ENCODE measurements at regions not wholly inside any gene's neighbourhood (a gene's known extent, or its start where the extent isn't known, plus 50 kb on each side); places are given as distances from the start of the nearest gene placed in this dataset.

- no peak for DNase-seq (ENCODE audit: extremely low read depth in 1 of 2, low read depth in 1 of 2)
Observed at GRCh38 chr6:148225871-148226270, 116.8 kb upstream of the SASH1 start.

- DNase-seq (ENCODE audit: extremely low read depth in 1 of 2, low read depth in 1 of 2) = no peak
Observed at GRCh38 chr6:148226284-148226683, 116.4 kb upstream of the SASH1 start.

DNA sequence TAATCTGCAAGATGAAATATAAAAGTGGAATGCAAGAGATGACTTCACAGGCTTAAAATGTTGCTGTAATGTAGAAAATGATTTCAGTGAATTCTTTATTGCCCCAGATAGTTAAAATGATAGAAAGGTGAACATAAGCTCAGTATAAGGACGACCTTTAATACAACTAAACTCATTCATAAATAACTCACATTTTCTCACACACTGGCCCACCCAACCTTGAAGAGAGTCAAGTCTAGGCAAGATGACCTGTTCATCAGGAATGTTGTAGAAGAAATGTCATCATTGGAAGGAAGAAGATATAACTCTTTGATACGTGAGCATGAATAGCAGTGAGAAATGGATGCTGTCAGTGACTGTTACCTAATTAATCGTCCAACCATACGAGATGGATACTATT lies 111.1 kb upstream of the SASH1 start:
- DNase-seq (ENCODE audit: extremely low read depth in 1 of 2, low read depth in 1 of 2) = no peak

DNA sequence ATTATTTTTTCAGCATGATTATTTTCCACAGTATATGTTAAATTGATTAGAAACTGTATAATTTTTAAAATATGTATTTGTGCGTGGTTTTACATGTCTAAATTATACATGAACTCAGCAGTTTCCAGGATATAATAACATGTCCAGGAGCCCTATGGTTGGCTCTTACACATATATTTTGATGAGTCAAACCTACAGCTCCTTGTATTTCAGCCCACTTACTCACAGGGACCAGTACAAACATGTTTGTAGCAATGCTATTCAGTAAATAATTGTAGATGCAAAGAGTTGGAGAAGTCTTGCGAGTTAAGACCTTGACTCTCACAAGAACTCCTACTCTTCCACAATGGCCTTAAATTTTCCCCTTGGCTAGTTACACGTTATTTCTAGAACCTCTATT lies 107.2 kb upstream of the SASH1 start:
- no peak for DNase-seq (ENCODE audit: extremely low read depth in 1 of 2, low read depth in 1 of 2)

GRCh38 chr6:148238713-148239112 lies 103.9 kb upstream of the SASH1 start:
- no peak for DNase-seq (ENCODE audit: extremely low read depth in 1 of 2, low read depth in 1 of 2)

DNA sequence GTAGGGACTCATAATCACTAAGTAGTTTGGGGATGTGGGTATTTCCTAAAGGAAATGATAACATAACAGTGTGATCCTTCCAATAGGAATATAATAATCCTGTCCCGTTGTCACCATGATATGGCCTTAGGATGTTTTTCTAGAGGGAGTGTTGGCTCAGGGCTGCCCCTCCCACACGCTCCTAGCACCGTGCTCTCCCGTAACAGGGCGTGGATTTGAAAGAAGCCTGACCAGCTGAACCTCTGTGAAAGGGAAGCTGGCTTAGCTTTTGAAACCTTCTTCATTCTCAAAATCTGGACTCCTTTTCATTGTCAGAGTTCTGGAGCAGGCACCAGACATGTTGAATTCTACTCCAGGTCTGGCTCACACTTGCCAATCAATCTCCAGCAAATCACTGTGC lies 103.4 kb upstream of the SASH1 start:
- no peak for DNase-seq (ENCODE audit: extremely low read depth in 1 of 2, low read depth in 1 of 2)

- DNase-seq (ENCODE audit: extremely low read depth in 1 of 2, low read depth in 1 of 2) = no peak
Observed at GRCh38 chr6:148239801-148240460, 102.7 kb upstream of the SASH1 start.

DNA sequence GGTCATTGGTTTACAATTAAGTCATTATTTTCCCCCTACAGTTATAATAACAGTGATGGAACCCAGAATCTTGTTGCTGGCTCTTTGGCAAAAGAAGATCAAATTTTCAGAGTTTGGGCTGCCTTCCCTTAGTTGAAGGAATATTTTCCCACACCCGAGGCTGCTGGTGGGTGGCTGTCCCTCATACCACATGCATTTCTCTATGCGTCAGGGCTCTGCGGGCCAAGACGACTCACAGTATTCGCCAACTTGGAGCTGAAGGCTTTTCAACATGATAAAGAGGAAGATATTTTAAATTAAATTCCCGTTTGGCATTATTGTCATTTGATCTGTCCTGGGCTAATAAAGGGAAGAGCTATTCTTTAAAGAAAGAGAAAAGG lies 102.2 kb upstream of the SASH1 start:
- DNase-seq (ENCODE audit: extremely low read depth in 1 of 2, low read depth in 1 of 2) = no peak

DNA sequence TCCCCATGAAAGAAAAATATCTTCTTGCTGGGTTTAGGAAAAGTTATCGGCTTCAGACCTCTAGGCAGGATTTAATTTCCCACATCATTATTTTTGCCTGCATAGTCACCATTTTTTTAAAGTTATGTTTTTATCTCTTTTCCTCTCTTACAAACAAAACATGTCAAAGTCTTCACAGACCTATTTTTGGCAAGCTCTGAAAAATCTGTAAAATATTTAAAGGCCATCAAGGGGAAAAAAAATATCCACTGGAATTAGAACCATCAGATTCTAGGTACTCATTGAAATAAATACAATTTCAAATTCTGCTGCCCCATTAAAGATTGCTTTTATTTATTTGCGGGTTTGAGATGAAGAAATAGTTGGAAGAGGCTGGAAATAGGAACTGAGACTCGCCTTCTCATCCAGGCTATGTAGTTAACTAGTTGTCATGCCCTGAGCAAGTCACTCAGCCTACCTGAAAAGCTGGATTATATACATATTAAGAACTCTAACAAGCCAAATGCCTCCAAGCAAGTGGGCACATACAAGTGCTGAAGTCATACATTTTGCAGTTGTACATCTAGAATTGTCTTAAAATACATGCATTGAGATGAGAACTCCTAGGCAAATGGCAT lies 101.7 kb upstream of the SASH1 start:
- DNase-seq (ENCODE audit: extremely low read depth in 1 of 2, low read depth in 1 of 2) = no peak

DNA sequence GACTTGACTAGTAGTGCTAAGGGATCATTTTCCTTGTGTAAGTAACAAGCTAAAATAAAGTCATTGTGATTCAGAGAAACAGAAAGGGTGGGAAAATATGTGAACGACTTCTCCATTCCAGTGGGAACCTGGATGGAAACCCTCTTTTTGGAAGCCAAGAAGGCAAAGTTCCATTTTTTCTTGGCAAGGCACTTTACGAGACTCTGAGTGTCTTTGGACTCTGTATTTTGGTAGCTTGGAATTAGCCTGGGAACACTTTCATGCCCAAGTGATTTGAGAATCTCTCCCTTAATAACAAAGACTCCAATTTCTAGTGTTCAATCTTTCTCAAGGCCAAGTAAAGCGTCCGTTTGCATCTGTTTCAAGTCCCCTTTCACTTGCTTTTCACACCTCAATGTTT lies 100.5 kb upstream of the SASH1 start:
- no peak for DNase-seq (ENCODE audit: extremely low read depth in 1 of 2, low read depth in 1 of 2)

GRCh38 chr6:148244217-148244935 lies 98.3 kb upstream of the SASH1 start:
- DNase-seq (ENCODE audit: extremely low read depth in 1 of 2, low read depth in 1 of 2) = no peak

DNA sequence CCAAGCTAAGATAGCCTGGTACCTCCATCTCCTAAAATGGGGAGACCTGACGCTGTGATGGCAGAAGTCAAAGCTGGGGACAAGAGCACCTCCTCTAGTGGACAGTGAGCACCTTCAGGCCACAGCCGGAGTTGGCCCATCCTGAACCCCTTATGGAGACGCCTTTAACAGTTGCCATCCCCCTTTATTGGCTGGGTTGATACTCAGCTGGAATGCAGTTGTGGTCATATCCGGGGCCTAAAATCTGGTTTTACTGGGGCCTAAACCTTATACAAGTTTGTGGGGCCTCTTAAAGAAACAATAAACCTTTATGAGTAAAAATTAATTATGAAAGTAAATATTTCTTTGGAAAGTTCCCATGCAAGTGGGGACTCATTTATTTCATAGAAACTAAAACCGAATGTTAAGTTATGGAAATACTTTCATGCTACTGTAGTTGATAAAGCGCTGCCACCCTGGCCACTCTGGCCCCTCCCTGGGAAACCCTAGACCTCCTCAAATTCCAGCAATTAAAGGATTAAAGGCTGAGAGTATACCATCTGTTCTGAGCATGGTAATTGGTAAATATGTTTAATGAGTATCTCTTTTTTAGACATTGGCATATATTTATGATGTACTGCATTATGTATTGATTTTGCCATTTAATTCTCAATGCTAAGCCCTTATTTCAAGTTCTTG lies 95.1 kb upstream of the SASH1 start:
- no peak for DNase-seq (ENCODE audit: extremely low read depth in 1 of 2, low read depth in 1 of 2)

GRCh38 chr6:148249160-148249559 lies 93.5 kb upstream of the SASH1 start:
- no peak for DNase-seq (ENCODE audit: extremely low read depth in 1 of 2, low read depth in 1 of 2)

DNA sequence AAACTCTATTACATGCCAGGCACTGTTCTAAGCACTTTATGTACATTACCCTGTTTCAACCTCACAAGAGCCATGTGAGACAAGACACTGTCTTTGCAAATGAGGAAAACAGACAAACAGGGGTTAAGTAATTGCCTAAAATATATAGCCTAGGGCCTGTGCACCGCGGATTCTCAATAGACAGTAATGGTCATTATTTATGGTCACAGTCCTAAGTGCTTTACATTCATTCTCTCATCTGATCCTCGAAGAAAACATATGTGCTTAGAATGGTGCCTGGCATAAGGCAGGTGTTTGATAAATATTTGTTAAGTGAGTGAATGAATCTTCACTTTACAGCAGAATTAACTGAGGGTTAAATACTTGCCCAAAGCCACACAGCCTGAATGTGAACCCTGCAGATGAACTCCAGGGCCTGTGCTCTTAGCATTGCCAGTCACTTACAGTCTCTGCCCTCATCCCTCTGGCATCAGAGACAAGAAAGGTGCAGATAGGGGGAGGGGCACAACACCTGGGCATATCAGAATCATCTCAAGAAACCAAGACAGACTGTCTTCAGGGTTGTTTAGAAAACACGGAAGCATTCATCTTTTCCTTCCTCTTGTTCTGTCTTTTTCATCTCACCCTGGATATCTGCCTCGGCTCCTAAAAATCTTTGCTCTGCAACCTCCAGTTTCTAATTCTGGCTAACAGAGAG lies 92.8 kb upstream of the SASH1 start:
- no peak for DNase-seq (ENCODE audit: extremely low read depth in 1 of 2, low read depth in 1 of 2)

DNA sequence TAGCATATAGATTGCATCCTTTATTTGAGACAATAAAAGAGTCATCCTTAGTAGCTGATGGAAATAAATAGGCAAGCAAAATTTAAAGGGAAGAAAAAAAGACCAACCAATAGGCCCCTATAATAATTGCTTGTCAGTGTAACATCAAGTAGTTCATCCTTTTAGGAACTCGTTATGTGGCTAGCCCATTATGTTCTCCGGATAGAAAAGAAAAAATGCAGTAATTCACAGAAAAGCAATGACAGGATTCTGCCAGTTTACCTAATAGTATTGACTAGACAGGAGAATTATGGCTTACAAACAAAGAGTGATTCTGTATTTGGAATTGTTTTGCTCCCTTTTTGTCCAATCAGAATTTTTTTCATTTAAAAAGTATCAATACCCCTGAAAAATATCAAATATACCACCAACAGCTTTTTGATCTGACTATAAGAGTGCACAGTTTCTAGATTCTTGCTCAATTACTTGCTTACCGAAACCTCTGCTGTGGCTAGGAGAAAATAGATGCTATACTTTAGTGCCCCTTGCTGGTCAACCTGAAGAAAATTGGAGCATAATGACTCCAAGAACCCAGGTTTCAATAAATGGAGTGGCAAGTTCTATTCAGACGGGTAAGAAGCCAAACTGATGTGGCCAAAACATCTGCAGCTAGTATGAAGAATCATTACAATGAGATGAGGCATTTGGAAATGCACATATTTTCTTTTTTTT lies 91.5 kb upstream of the SASH1 start:
- DNase-seq (ENCODE audit: extremely low read depth in 1 of 2, low read depth in 1 of 2) = no peak

DNA sequence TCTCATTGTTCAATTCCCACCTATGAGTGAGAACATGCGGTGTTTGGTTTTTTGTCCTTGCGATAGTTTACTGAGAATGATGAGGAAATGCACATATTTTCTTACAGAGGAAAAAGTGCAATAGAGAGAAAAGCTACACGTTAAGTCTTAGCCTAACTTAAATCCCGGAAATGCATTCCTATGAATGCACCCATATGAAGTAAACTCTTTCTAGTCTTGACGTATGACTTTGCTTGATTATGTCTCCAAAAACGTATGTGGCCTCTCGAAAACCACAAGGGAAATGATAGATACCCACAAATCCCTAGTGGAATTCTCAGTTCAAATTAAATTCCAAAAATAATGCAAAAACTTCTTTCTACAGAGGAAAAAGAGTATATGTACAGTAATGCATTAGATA lies 90.7 kb upstream of the SASH1 start:
- DNase-seq (ENCODE audit: extremely low read depth in 1 of 2, low read depth in 1 of 2) = no peak

DNA sequence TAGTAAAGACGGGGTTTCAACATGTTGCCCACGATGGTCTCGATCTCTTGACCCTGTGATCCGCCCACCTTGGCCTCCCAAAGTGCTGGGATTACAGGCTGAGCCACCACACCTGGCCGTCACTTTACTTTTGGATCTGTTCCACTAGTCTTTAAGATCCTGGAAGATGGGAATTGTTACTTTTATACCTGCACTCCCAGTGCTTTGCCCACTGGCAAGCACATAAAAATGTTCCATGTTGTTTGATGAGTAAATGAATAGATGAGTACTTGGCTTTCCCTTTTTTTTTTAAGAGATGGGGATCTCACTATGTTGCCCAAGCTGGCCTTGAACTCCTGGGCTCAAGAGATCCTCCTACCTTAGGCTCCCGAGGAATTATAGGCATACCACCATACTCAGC lies 84.8 kb upstream of the SASH1 start:
- DNase-seq (ENCODE audit: extremely low read depth in 1 of 2, low read depth in 1 of 2) = no peak

DNA sequence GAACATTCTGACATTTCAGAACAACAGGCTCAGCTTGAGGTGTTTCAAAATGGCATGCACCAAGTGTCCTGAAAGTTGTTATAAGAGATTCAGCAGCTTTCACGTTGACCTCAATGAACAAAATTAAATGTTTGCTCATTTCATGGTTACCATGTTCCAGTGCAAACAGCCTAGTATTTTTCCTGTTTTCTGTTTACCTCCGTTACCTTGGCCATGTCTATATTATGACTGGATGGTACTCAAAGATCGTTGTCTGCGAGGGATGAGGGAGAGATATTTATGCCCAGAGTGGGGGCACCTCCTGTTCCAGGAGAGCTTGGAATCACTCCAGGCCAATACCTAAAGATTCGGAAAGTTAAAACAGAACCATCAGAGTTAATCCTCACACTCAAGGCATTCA lies 83.8 kb upstream of the SASH1 start:
- no peak for DNase-seq (ENCODE audit: extremely low read depth in 1 of 2, low read depth in 1 of 2)

GRCh38 chr6:148261470-148261869 lies 81.2 kb upstream of the SASH1 start:
- no peak for DNase-seq (ENCODE audit: extremely low read depth in 1 of 2, low read depth in 1 of 2)

GRCh38 chr6:148263010-148263409 lies 79.6 kb upstream of the SASH1 start:
- DNase-seq (ENCODE audit: extremely low read depth in 1 of 2, low read depth in 1 of 2) = no peak

GRCh38 chr6:148263961-148264360 lies 78.7 kb upstream of the SASH1 start:
- no peak for DNase-seq (ENCODE audit: extremely low read depth in 1 of 2, low read depth in 1 of 2)
